ENCODE measurements at regions not wholly inside any gene's neighbourhood (a gene's known extent, or its start where the extent isn't known, plus 50 kb on each side); places are given as distances from the start of the nearest gene placed in this dataset.
A peak's percentile ranks its signal among the peaks of the same experiment; 100 is the strongest.

DNA sequence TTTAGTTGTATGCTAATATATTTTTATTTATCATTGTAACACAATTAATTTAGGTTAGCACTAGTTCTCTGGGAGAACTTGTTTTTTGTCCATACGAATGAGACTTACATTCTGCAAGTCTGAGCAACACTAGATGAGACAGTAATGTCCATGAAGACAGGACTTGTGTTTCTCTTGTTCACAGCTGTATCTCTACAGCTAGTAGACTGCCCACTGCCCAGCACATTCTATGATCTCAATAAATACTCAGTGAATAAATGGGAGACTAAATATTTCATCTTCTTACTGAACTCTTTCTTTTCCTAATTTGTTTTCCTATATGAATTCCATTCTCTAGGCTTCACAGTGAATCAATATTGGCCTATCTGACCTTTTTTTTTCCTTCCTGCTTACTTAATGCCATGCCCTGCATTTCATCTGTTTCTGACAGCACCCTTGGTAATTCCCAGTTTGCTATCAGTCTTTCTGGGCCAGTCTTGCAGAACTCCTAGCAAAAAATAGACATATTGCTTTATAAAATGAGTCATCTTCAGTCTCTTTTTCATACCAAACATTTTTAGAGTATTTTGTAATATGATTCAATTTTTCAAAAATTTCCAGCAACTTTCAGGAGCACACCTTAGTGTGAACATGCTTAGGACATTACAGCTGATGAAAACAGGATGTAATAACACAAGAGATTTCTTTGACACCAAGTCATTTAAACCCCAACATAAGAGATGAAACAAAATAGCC, 185.5 kb upstream of the ATP2B1 start:
- H3K4me3 Mint-ChIP-seq: peak overlapping the region; percentile 21
- no peaks in the 10 kb centered on the region for H3K27me3 Mint-ChIP-seq
- POLR2A ChIA-PET: interaction anchor here (0.9 to 1.8 kb wide), 3 partner anchors 14 to 24 kb away, joined by 3 to 8 read pairs (median 7); no protein-coding TSS in a partner anchor
- TF ChIP-seq, protein P1, sequence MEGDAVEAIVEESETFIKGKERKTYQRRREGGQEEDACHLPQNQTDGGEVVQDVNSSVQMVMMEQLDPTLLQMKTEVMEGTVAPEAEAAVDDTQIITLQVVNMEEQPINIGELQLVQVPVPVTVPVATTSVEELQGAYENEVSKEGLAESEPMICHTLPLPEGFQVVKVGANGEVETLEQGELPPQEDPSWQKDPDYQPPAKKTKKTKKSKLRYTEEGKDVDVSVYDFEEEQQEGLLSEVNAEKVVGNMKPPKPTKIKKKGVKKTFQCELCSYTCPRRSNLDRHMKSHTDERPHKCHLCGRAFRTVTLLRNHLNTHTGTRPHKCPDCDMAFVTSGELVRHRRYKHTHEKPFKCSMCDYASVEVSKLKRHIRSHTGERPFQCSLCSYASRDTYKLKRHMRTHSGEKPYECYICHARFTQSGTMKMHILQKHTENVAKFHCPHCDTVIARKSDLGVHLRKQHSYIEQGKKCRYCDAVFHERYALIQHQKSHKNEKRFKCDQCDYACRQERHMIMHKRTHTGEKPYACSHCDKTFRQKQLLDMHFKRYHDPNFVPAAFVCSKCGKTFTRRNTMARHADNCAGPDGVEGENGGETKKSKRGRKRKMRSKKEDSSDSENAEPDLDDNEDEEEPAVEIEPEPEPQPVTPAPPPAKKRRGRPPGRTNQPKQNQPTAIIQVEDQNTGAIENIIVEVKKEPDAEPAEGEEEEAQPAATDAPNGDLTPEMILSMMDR (IDR thresholded peaks at IDR 0.05): no peak
- peak overlapping the region; percentile 72 for H3K27ac Mint-ChIP-seq
- intact Hi-C loops (cut with micrococcal nuclease): loop anchor here (2.0 kb wide), 1 partner anchor 13 kb away; no protein-coding TSS in a partner anchor
- peaks cover 9% of the 10 kb centered on the region for H3K9me3 Mint-ChIP-seq
- DNase-seq (no peak), ATAC-seq (ENCODE audit: low read depth) (peak; percentile 14)
- no peaks in the 10 kb centered on the region for H3K36me3 Mint-ChIP-seq (ENCODE audit: low read depth)
- CTCF ChIA-PET: interaction anchor here (1.2 to 1.3 kb wide), 2 partner anchors 10 to 350 kb away, joined by 3 to 4 read pairs; no protein-coding TSS in a partner anchor
- H3K4me1 Mint-ChIP-seq: peaks cover 36% of the 10 kb centered on the region

DNA sequence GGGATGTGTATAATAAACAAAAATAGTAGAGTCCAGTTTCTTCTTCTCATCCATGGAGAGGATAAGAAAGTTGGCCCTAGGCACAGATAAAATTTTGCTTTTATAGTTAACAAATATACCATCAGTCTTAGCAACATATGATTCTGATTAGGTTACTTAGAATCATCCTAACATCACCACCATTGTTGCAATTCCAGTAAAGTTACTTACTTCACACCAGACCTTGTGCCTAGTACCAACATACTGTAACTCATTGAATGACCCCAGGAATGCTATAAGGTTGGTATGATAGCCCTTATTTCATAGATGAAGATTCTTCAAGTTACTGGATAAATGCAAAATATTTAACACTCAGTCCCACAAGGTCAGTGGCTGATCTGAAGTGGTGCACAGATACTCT, 183.8 kb upstream of the ATP2B1 start:
- H3K27me3 Mint-ChIP-seq: no peaks in the 10 kb centered on the region
- no peak overlapping the region for H3K4me3 Mint-ChIP-seq
- H3K9me3 Mint-ChIP-seq: peaks cover 9% of the 10 kb centered on the region
- H3K4me1 Mint-ChIP-seq: peaks cover 33% of the 10 kb centered on the region
- POLR2A ChIA-PET: no interaction called here
- TF ChIP-seq, protein P1 (IDR thresholded peaks at IDR 0.05): no peak
- intact Hi-C loops (cut with micrococcal nuclease): loop anchor here (2.0 kb wide), 1 partner anchor 14 kb away; no protein-coding TSS in a partner anchor
- H3K27ac Mint-ChIP-seq: no peak overlapping the region
- CTCF ChIA-PET: no interaction called here
- no peaks in the 10 kb centered on the region for H3K36me3 Mint-ChIP-seq (ENCODE audit: low read depth)
- ATAC-seq (ENCODE audit: low read depth) (no peak), DNase-seq (no peak)

DNA sequence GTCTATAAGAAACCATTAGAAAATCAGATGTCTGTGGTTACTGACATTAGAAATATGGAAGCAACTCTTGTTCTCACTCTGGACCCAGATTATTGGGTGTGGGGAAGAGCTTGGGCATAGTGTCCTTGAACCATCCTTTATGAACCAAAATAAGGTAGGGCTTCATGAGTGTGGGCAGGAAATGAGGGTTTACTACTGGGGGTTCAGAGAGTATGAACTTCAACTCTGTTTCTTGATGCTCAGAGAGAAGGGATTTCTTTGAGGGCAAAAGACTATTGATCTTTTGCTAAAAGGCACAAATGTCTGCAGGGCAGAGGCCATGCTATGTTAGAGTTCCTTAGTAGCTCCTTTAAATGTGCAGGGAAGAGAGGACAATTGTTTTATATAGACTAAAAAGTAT, 183.3 kb upstream of the ATP2B1 start:
- TF ChIP-seq, protein P1 (IDR thresholded peaks at IDR 0.05): no peak
- no peaks in the 10 kb centered on the region for H3K36me3 Mint-ChIP-seq (ENCODE audit: low read depth)
- H3K27me3 Mint-ChIP-seq: no peaks in the 10 kb centered on the region
- ATAC-seq (ENCODE audit: low read depth) (no peak), DNase-seq (no peak)
- intact Hi-C loops (cut with micrococcal nuclease): loop anchor here (2.0 kb wide), 1 partner anchor 15 kb away; no protein-coding TSS in a partner anchor
- peaks cover 5% of the 10 kb centered on the region for H3K9me3 Mint-ChIP-seq
- no peak overlapping the region for H3K27ac Mint-ChIP-seq
- CTCF ChIA-PET: no interaction called here
- peaks cover 29% of the 10 kb centered on the region for H3K4me1 Mint-ChIP-seq
- POLR2A ChIA-PET: no interaction called here
- no peak overlapping the region for H3K4me3 Mint-ChIP-seq

DNA sequence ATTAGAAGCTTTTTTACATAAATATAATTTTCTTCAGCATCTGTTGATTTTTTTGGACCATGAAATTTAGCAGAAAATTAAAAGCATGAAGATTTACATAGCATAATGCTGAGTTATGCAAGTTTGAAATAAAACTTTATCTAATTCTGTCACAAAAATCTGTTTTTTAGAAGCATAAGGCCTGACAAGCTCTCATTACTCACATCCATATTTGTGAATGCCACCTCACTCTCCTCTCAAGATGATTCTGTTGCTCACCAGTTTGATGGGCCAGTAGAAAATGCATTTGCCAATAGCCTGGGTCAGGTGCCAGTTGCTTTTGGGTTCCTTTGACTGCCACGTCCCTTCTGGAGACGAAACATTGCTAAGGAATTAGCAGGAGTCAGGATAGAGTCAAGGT, 181.5 kb upstream of the ATP2B1 start:
- Mint-ChIP-seq H3K9me3 (peaks cover 4% of the 10 kb centered on the region), H3K36me3 (ENCODE audit: low read depth) (no peaks in the 10 kb centered on the region), H3K4me3 (no peak overlapping the region), H3K27me3 (no peaks in the 10 kb centered on the region), H3K4me1 (peaks cover 28% of the 10 kb centered on the region), H3K27ac (no peak overlapping the region)
- CTCF ChIA-PET: no interaction called here
- ATAC-seq (ENCODE audit: low read depth): no peak
- POLR2A ChIA-PET: interaction anchor here (1.1 to 1.4 kb wide), 2 partner anchors 37 to 71 kb away, joined by 3 to 5 read pairs; no protein-coding TSS in a partner anchor
- intact Hi-C loops (cut with micrococcal nuclease): no loop called here
- DNase-seq: no peak
- TF ChIP-seq, protein P1 (IDR thresholded peaks at IDR 0.05): no peak

DNA sequence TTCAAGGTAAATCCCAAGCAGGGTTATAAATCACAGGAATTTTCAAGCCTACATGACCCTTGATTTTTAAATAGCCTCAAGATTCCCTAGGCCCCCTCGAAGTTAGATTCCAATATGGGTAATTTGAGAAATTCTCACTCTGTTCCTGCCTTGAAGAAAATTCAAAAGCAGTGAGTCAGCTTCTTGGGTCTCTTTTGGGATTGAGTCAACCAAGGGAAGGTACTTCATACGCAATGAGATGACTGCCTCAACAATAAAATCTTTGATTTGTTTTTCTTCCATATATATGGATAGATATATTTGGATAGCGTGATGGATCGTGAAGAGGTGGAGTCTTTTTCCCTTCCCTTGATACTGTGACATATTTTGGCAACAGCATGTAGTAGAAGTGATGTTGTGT, 180.4 kb upstream of the ATP2B1 start:
- Mint-ChIP-seq H3K4me1 (peaks cover 23% of the 10 kb centered on the region), H3K9me3 (peaks cover 4% of the 10 kb centered on the region), H3K36me3 (ENCODE audit: low read depth) (no peaks in the 10 kb centered on the region), H3K4me3 (no peak overlapping the region), H3K27me3 (no peaks in the 10 kb centered on the region), H3K27ac (no peak overlapping the region)
- TF ChIP-seq, protein P1 (IDR thresholded peaks at IDR 0.05): no peak
- CTCF ChIA-PET: no interaction called here
- POLR2A ChIA-PET: interaction anchor here (1.0 kb wide), 1 partner anchor 181 kb away, joined by 3 read pairs; the partner anchor contains the start of gene ATP2B1
- ATAC-seq (ENCODE audit: low read depth) (no peak), DNase-seq (no peak)
- intact Hi-C loops (cut with micrococcal nuclease): loop anchor here (10.0 kb wide), 1 partner anchor 216 kb away; no protein-coding TSS in a partner anchor

Measured in activated B cell treated with CpG ODN at 0.5 μM for 24 hours (primary cell).